ENCODE measurements at regions not wholly inside any gene's neighbourhood (a gene's known extent, or its start where the extent isn't known, plus 50 kb on each side); places are given as distances from the start of the nearest gene placed in this dataset.

- Histone ChIP-seq H3K4me1 (replicated peaks; ENCODE audit: insufficient read depth) (peaks cover 46% of the 10 kb centered on the region), H3K27me3 (ENCODE audit: insufficient read depth, low read depth) (no peaks in the 10 kb centered on the region), H3K4me2 (no peak overlapping the region), H2AFZ (no peak overlapping the region), H3K27ac (no peak overlapping the region), H3K4me3 (no peak overlapping the region), H4K20me1 (ENCODE audit: insufficient read depth) (no peaks in the 10 kb centered on the region), H3F3A (ENCODE audit: insufficient read depth, low read depth) (peaks cover 29% of the 10 kb centered on the region; the same call in 1 of the 2 replicates), H3K79me2 (ENCODE audit: low read depth) (no peaks in the 10 kb centered on the region), H3K36me3 (ENCODE audit: low read depth) (no peaks in the 10 kb centered on the region), H3K9me3 (ENCODE audit: insufficient read depth, low read depth) (no peaks in the 10 kb centered on the region), H3K9me2 (ENCODE audit: insufficient read depth) (no peaks in the 10 kb centered on the region)
- intact Hi-C loops (cut with micrococcal nuclease; ENCODE audit: unreplicated experiment): no loop called here
- no TSS peak for BruUV-seq (replicated peaks)
- ChIA-PET POLR2A (ENCODE audit: unreplicated experiment) (no interaction called here), CTCF (no interaction called here)
- no peak for TF ChIP-seq CTCF (conservative IDR thresholded peaks at IDR 0.05)
- DNase-seq: no peak
Measured at GRCh38 chr20:50368386-50368785, 141.8 kb upstream of the PTPN1 start.

- Histone ChIP-seq H3K36me3 (ENCODE audit: low read depth) (no peaks in the 10 kb centered on the region), H3K79me2 (ENCODE audit: low read depth) (no peaks in the 10 kb centered on the region), H3K9me3 (ENCODE audit: insufficient read depth, low read depth) (no peaks in the 10 kb centered on the region), H3K4me1 (replicated peaks; ENCODE audit: insufficient read depth) (peaks cover 51% of the 10 kb centered on the region), H2AFZ (no peak overlapping the region), H3K9me2 (ENCODE audit: insufficient read depth) (no peaks in the 10 kb centered on the region), H3K4me3 (no peak overlapping the region), H4K20me1 (ENCODE audit: insufficient read depth) (no peaks in the 10 kb centered on the region), H3K4me2 (no peak overlapping the region), H3K27me3 (ENCODE audit: insufficient read depth, low read depth) (no peaks in the 10 kb centered on the region), H3F3A (ENCODE audit: insufficient read depth, low read depth) (peaks cover 29% of the 10 kb centered on the region; the same call in 1 of the 2 replicates), H3K27ac (no peak overlapping the region)
- intact Hi-C loops (cut with micrococcal nuclease; ENCODE audit: unreplicated experiment): no loop called here
- POLR2A ChIA-PET (ENCODE audit: unreplicated experiment): no interaction called here
- DNase-seq: no peak
- TF ChIP-seq CTCF (conservative IDR thresholded peaks at IDR 0.05) (no peak), EZH2 (IDR thresholded peaks at IDR 0.05; ENCODE audit: low read depth) (no peak)
- no TSS peak for BruUV-seq (replicated peaks)
- CTCF ChIA-PET: no interaction called here
Measured at GRCh38 chr20:50368813-50369224, 141.4 kb upstream of the PTPN1 start.

- Histone ChIP-seq H3K27ac (no peak overlapping the region), H3K9me3 (ENCODE audit: insufficient read depth, low read depth) (no peaks in the 10 kb centered on the region), H3K27me3 (ENCODE audit: insufficient read depth, low read depth) (no peaks in the 10 kb centered on the region), H3K36me3 (ENCODE audit: low read depth) (no peaks in the 10 kb centered on the region), H3K4me1 (replicated peaks; ENCODE audit: insufficient read depth) (peaks cover 57% of the 10 kb centered on the region), H3K79me2 (ENCODE audit: low read depth) (no peaks in the 10 kb centered on the region), H4K20me1 (ENCODE audit: insufficient read depth) (no peaks in the 10 kb centered on the region), H2AFZ (no peak overlapping the region), H3K4me2 (no peak overlapping the region), H3K9me2 (ENCODE audit: insufficient read depth) (no peaks in the 10 kb centered on the region), H3F3A (ENCODE audit: insufficient read depth, low read depth) (peaks cover 31% of the 10 kb centered on the region), H3K4me3 (no peak overlapping the region)
- peak; percentile 52 to 76 for DNase-seq
- BruUV-seq (replicated peaks): no TSS peak
- ChIA-PET POLR2A (ENCODE audit: unreplicated experiment) (interaction anchor here (0.5 kb wide), 1 partner anchor 217 kb away, joined by 3 read pairs; no protein-coding TSS in a partner anchor), CTCF (no interaction called here)
- intact Hi-C loops (cut with micrococcal nuclease; ENCODE audit: unreplicated experiment): loop anchor here (5.0 kb wide), 2 partner anchors 37 to 93 kb away; no protein-coding TSS in a partner anchor
- no peak for TF ChIP-seq CTCF (conservative IDR thresholded peaks at IDR 0.05)
- no peak for TF ChIP-seq EZH2 (IDR thresholded peaks at IDR 0.05; ENCODE audit: low read depth)
Measured at GRCh38 chr20:50369225-50370035, 140.8 kb upstream of the PTPN1 start.

Data from PC-9 (cell line).